A549 (cell line): ENCODE measurements at regions not wholly inside any gene's neighbourhood (a gene's known extent, or its start where the extent isn't known, plus 50 kb on each side); places are given as distances from the start of the nearest gene placed in this dataset.

Experiments
- ATAC-seq, 2 experiments: fragments of 200-7000 bp in 1 of 2; fragments of >200 bp in 1 of 2; cut with Nextera tagmentation in 1 of 2; cut with Tn5 transposase in 1 of 2; 3 replicates each; pipeline versions ENCODE4 v1.8.0 to v1.9.1; 2018 to 2020; ENCODE audit warnings: mild to moderate bottlenecking in 1 of 2, moderate library complexity in 1 of 2
- CTCF ChIA-PET: fragments of 300-600 bp; sonication (Branson Sonifier 250); formaldehyde crosslinking; extraction: SDS; loops from one replicate; lab custom pipeline; 2021; ENCODE audit warnings: antibody characterized with exemption, inconsistent platforms; lab: Yijun Ruan, JAX
- POLR2A ChIA-PET: fragments of 350-600 bp; formaldehyde crosslinking; extraction: SDS; loops from one replicate; lab custom pipeline; 2021; ENCODE audit warnings: antibody characterized with exemption, inconsistent platforms; lab: Yijun Ruan, JAX
- DNase-seq, 2 experiments: peaks; one replicate each; pipeline versions ENCODE4 v3.0.0 to v3.0.0-alpha.2; 2011 to 2016; ENCODE audit warnings: low read depth in 1 of 2, low spot score in 1 of 2
- FAIRE-seq: peaks from 2 replicates; lab custom pipeline; 2011; peaks lifted over from hg19 to GRCh38; lab: Jason Lieb, UNC
- H3K27ac ChIP-seq, 2 experiments: fragments of >200 bp; sonication (Bioruptor Twin); formaldehyde crosslinking; 3 replicates each; pipeline ENCODE4 v1.5.1; 2016 to 2017
- H3K4me1 ChIP-seq: fragments of >200 bp; sonication (Bioruptor Twin); formaldehyde crosslinking; 3 replicates; pipeline ENCODE4 v1.6.1; 2016
- H3K4me2 ChIP-seq: fragments of >200 bp; sonication (Bioruptor Twin); formaldehyde crosslinking; 3 replicates; pipeline ENCODE4 v1.6.1; 2016
- H3K4me3 ChIP-seq: fragments of >200 bp; sonication (Bioruptor Twin); formaldehyde crosslinking; 3 replicates; pipeline ENCODE4 v1.5.1; 2016
- H3K9me3 ChIP-seq: fragments of >200 bp; sonication (Bioruptor Twin); formaldehyde crosslinking; 3 replicates; pipeline ENCODE4 v1.6.1; 2016
- BHLHE40 ChIP-seq: IDR thresholded peaks from 2 replicates; pipeline ENCODE4 v1.6.1; 2012; ENCODE audit warnings: low read depth, low read length, inconsistent platforms
- CBX2 ChIP-seq: fragments of 200-600 bp; sonication (generic); IDR thresholded peaks from 2 replicates; pipeline ENCODE4 v1.6.1; 2016; ENCODE audit warnings: low read depth, mild to moderate bottlenecking, borderline replicate concordance
- CEBPB ChIP-seq, 2 experiments: fragments of >200 bp in 1 of 2; sonication (Bioruptor Twin) in 1 of 2; formaldehyde crosslinking in 1 of 2; IDR thresholded peaks; 2 replicates each; pipeline ENCODE4 v1.6.1; 2012 to 2016
- EHMT2 ChIP-seq: fragments of 200-600 bp; sonication (generic); IDR thresholded peaks from 2 replicates; pipeline ENCODE4 v1.6.1; 2016; ENCODE audit warnings: antibody characterized with exemption, low read depth, mild to moderate bottlenecking, moderate library complexity
- ELK1 ChIP-seq: fragments of 150-350 bp; IDR thresholded peaks from 2 replicates; pipeline ENCODE4 v1.6.1; 2014; ENCODE audit warnings: low read depth, mild to moderate bottlenecking, low read length
- FOSL2 ChIP-seq, 2 experiments: fragments of 450-650 bp in 1 of 2; fragments of >200 bp in 1 of 2; sonication (Bioruptor Twin) in 1 of 2; formaldehyde crosslinking; IDR thresholded peaks; 2 replicates each; pipeline versions ENCODE4 v1.5.0 to v1.6.1; 2016 to 2020; ENCODE audit warnings: mild to moderate bottlenecking in 1 of 2, moderate library complexity in 1 of 2
- FOXS1 ChIP-seq: fragments of 250-450 bp; sonication (Bioruptor Pico); IDR thresholded peaks from 2 replicates; pipeline ENCODE4 v1.5.0; 2020; ENCODE audit warnings: mild to moderate bottlenecking, moderate library complexity
- HDAC2 ChIP-seq: fragments of 200-600 bp; sonication (generic); IDR thresholded peaks from 2 replicates; pipeline ENCODE4 v1.6.1; 2016
- HMGXB4 ChIP-seq: fragments of 250-450 bp; sonication (Bioruptor Pico); IDR thresholded peaks from 2 replicates; pipeline ENCODE4 v1.5.0; 2021; ENCODE audit warnings: mild to moderate bottlenecking, moderate library complexity, borderline replicate concordance
- HOXB13 ChIP-seq: fragments of 250-450 bp; sonication (Bioruptor Pico); IDR thresholded peaks from 2 replicates; pipeline ENCODE4 v1.5.0; 2020; ENCODE audit warnings: low read depth, mild to moderate bottlenecking, moderate library complexity
- HOXB5 ChIP-seq: fragments of 250-450 bp; sonication (Bioruptor Pico); IDR thresholded peaks from 2 replicates; pipeline ENCODE4 v1.5.0; 2020; ENCODE audit warnings: mild to moderate bottlenecking, moderate library complexity
- KDM5A ChIP-seq: fragments of 200-600 bp; sonication (generic); IDR thresholded peaks from 2 replicates; pipeline ENCODE4 v1.6.1; 2016; ENCODE audit warnings: antibody characterized with exemption, mild to moderate bottlenecking
- MAFK ChIP-seq: fragments of 450-650 bp; IDR thresholded peaks from 2 replicates; pipeline ENCODE4 v1.6.1; 2014; ENCODE audit not compliant: partially characterized antibody
- NPAS2 ChIP-seq: fragments of 250-450 bp; sonication (Bioruptor Pico); IDR thresholded peaks from 2 replicates; pipeline ENCODE4 v1.8.0; 2022; ENCODE audit warnings: mild to moderate bottlenecking, moderate library complexity, borderline replicate concordance
- POLR2A ChIP-seq: IDR thresholded peaks from 2 replicates; pipeline ENCODE4 v1.6.1; 2012; ENCODE audit warnings: mild to moderate bottlenecking, low read length
- RAD21 ChIP-seq, 2 experiments: fragments of >200 bp in 1 of 2; sonication (Bioruptor Twin) in 1 of 2; formaldehyde crosslinking in 1 of 2; IDR thresholded peaks in 1 of 2; conservative IDR thresholded peaks in 1 of 2; 2 replicates in 1 of 2; 3 replicates in 1 of 2; pipeline ENCODE4 v1.6.1; 2012 to 2018; ENCODE audit warnings: inconsistent platforms in 1 of 2
- RCOR1 ChIP-seq: fragments of 150-350 bp; IDR thresholded peaks from 2 replicates; pipeline ENCODE4 v1.6.1; 2014; ENCODE audit warnings: antibody characterized with exemption, low read length, low read depth
- RNF2 ChIP-seq: fragments of 200-600 bp; sonication (generic); IDR thresholded peaks from 2 replicates; pipeline ENCODE4 v1.6.1; 2016; ENCODE audit warnings: low read depth, mild to moderate bottlenecking, antibody characterized with exemption, moderate library complexity, borderline replicate concordance
- SMC3 ChIP-seq: fragments of >200 bp; sonication (Bioruptor Twin); formaldehyde crosslinking; IDR thresholded peaks from 3 replicates; pipeline ENCODE4 v1.6.1; 2018; ENCODE audit warnings: inconsistent platforms
- SREBF2 ChIP-seq: fragments of 450-650 bp; IDR thresholded peaks from 2 replicates; pipeline ENCODE4 v1.6.1; 2014; ENCODE audit warnings: mild to moderate bottlenecking, moderate library complexity
- TP53 ChIP-seq: fragments of 250-450 bp; sonication (Bioruptor Pico); IDR thresholded peaks from 2 replicates; pipeline ENCODE4 v1.5.0; 2021; ENCODE audit warnings: mild to moderate bottlenecking, moderate library complexity
- WGBS: methylation state at CpG from one replicate; pipeline ENCODE4 v1.1.6; 2017; ENCODE audit errors: missing lambda C conversion rate; 5-methylcytosine and 5-hydroxymethylcytosine counted together

- POLR2A ChIA-PET: no interaction called here
- ATAC-seq (no peak), FAIRE-seq (no peak)
Observed at GRCh38 chr2:217657252-217657651, 345.5 kb downstream of the TNS1 start.

DNA sequence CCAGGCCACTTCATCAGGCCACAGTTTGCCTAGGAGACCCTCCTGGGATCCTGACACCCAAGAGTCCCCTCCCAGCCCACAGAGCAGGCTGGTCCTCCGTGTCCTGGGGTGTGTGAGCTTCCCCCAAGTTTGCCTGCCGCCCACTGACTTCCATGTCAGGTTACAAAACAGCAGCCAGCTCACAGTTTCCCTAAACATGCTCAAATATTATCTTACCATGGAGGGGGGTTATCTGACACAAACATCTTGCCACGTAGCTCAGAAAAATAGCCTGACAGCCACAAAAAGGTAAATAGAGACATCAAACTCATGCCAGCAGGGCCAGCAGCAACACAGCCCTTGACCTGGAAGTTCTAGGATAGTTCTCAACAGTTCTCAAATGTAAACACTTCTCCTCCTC is 346.5 kb downstream of the TNS1 start:
- H3K4me2 ChIP-seq: no peak overlapping the region
- H3K4me3 ChIP-seq: no peak overlapping the region
- WGBS: 53% methylated on average over 3 of the region's 3 CpGs
- no peaks in the 10 kb centered on the region for H3K9me3 ChIP-seq
- no peak for DNase-seq
- ChIA-PET CTCF (no interaction called here), POLR2A (no interaction called here)
- TF ChIP-seq SREBF2 (no peak), ELK1 (no peak), HOXB5 (no peak), MAFK (no peak), FOXS1 (CRISPR knock-in tag) (no peak), CEBPB (IDR thresholded peaks at IDR 0.05) (no peak), KDM5A (no peak), EHMT2 (no peak), POLR2A (no peak), FOSL2 (IDR thresholded peaks at IDR 0.05) (no peak), FOSL2 (CRISPR knock-in tag; IDR thresholded peaks at IDR 0.05) (no peak)
- ATAC-seq: no peak
- H3K27ac ChIP-seq: no peak overlapping the region
- FAIRE-seq: no peak
- H3K4me1 ChIP-seq: peaks cover 23% of the 10 kb centered on the region

More at GRCh38 chr2:217657252-217657651, 345.5 kb downstream of the TNS1 start:
- no peak overlapping the region for H3K4me2 ChIP-seq
- no peak overlapping the region for H3K27ac ChIP-seq
- H3K4me3 ChIP-seq: no peak overlapping the region
- WGBS: 70% methylated on average over 9 of the region's 9 CpGs
- CTCF ChIA-PET: no interaction called here
- no peak for DNase-seq
- H3K9me3 ChIP-seq: no peaks in the 10 kb centered on the region
- H3K4me1 ChIP-seq: peaks cover 20% of the 10 kb centered on the region
- TF ChIP-seq EHMT2 (no peak), HOXB5 (no peak), HDAC2 (no peak), BHLHE40 (no peak)

DNA sequence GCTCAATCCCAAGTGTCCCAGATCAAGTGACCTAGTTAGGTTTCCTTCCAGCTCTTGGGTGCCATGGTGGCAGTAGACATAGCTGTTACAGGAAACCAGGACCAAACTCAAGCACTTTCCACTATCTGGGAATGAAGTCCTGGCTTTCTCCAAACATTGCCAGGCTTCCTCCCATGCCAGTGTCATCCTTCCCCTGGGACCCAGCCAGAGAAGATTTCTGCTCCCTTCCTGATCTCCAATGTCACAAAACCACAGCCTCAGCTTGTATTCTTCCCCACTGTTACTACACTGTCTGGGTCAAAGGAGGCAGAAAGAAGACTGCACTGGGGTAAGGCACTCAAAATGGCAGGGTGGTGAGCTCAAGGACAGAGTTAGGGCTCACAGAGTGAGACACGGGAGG is 347.1 kb downstream of the TNS1 start:
- 82% methylated on average over 1 of the region's 1 CpG for WGBS
- CTCF ChIA-PET: interaction anchor here (1.3 kb wide), 1 partner anchor 101 kb away, joined by 3 read pairs; no protein-coding TSS in a partner anchor
- no peak for DNase-seq
- H3K4me1 ChIP-seq: peaks cover 23% of the 10 kb centered on the region
- no peak overlapping the region for H3K4me3 ChIP-seq
- FAIRE-seq: no peak
- no peak overlapping the region for H3K27ac ChIP-seq
- no peak for ATAC-seq
- no peak overlapping the region for H3K4me2 ChIP-seq
- POLR2A ChIA-PET: no interaction called here
- no peaks in the 10 kb centered on the region for H3K9me3 ChIP-seq
- no peak for TF ChIP-seq HMGXB4 (CRISPR knock-in tag)
- no peak for TF ChIP-seq SMC3
- TF ChIP-seq SREBF2: no peak
- TF ChIP-seq RCOR1: no peak
- no peak for TF ChIP-seq NPAS2 (CRISPR knock-in tag)
- TF ChIP-seq HOXB13 (CRISPR knock-in tag): no peak
- TF ChIP-seq EHMT2: no peak
- TF ChIP-seq RAD21 (conservative IDR thresholded peaks at IDR 0.05 in 1 of 2, IDR thresholded peaks at IDR 0.05 in 1 of 2): no peak
- no peak for TF ChIP-seq TP53 (CRISPR knock-in tag)
- no peak for TF ChIP-seq CBX2
- no peak for TF ChIP-seq RNF2
